B cell (primary cell): ENCODE measurements at regions not wholly inside any gene's neighbourhood (a gene's known extent, or its start where the extent isn't known, plus 50 kb on each side); places are given as distances from the start of the nearest gene placed in this dataset.

Experiments
- ATAC-seq: fragments of 200-7000 bp; cut with Tn5 transposase; one replicate; pipeline ENCODE4 v1.10.0; 2021; ENCODE audit warnings: low read depth, mild to moderate bottlenecking, moderate number of reproducible peaks, moderate library complexity
- CTCF ChIA-PET: fragments of 350-600 bp; sonication (Branson Sonifier 250); formaldehyde crosslinking; loops from one replicate; lab custom pipeline; 2021; ENCODE audit warnings: antibody characterized with exemption, inconsistent platforms; lab: Charles Lee
- POLR2A ChIA-PET: fragments of 350-600 bp; sonication (Branson Sonifier 250); formaldehyde crosslinking; loops from one replicate; lab custom pipeline; 2021; ENCODE audit warnings: antibody characterized with exemption; lab: Charles Lee
- DNase-seq: peaks from one replicate; pipeline ENCODE4 v3.0.0; 2013
- H2AFZ ChIP-seq: 2 replicates; pipeline ENCODE4 v1.6.1; 2012; ENCODE audit warnings: mild to moderate bottlenecking, low read depth, low read length; ENCODE audit not compliant: insufficient read depth, poor library complexity, severe bottlenecking
- H3K27ac ChIP-seq, 2 donors: 1 replicate in 1 of 2; 2 replicates in 1 of 2; pipeline ENCODE4 v1.5.1; 2012 to 2013; ENCODE audit warnings: low read length in 2 of 2, mild to moderate bottlenecking in 2 of 2, moderate library complexity in 1 of 2
- H3K27me3 ChIP-seq, 4 experiments: fragments of 200-600 bp in 1 of 4; sonication (generic) in 1 of 4; replicated peaks in 1 of 4; 1 replicate in 2 of 4; 2 replicates in 2 of 4; pipeline versions ENCODE4 v1.6.1 to v1.7.0; 2013 to 2016; ENCODE audit warnings: low read length in 3 of 4, mild to moderate bottlenecking in 2 of 4, mixed read lengths in 1 of 4, moderate library complexity in 1 of 4; ENCODE audit not compliant: insufficient read depth in 4 of 4, control insufficient read depth in 3 of 4; ENCODE audit errors: control extremely low read depth in 1 of 4
- H3K36me3 ChIP-seq, 2 experiments: replicated peaks in 1 of 2; 1 replicate in 1 of 2; 2 replicates in 1 of 2; pipeline versions ENCODE4 v1.6.1 to v1.7.1; 2013; ENCODE audit warnings: low read length in 1 of 2; ENCODE audit not compliant: insufficient read depth in 2 of 2, control insufficient read depth in 1 of 2; ENCODE audit errors: control extremely low read depth in 1 of 2, extremely low read depth in 1 of 2
- H3K4me1 ChIP-seq, 2 donors: fragments of 200-600 bp in 1 of 2; sonication (generic) in 1 of 2; 1 replicate in 1 of 2; 2 replicates in 1 of 2; pipeline versions ENCODE4 v1.5.1 to v1.6.1; 2013 to 2017; ENCODE audit warnings: low read length in 2 of 2; ENCODE audit not compliant: control insufficient read depth in 2 of 2, insufficient read depth in 2 of 2
- H3K4me2 ChIP-seq: replicated peaks from 2 replicates; pipeline ENCODE3; 2012; ENCODE audit warnings: mild to moderate bottlenecking, low read depth, low read length; ENCODE audit not compliant: poor library complexity, severe bottlenecking
- H3K4me3 ChIP-seq, 5 experiments: fragments of 200-600 bp in 1 of 5; sonication (generic) in 1 of 5; 1 replicate in 3 of 5; 2 replicates in 2 of 5; pipeline versions ENCODE4 v1.5.1 to v1.7.0; 2011 to 2016; ENCODE audit warnings: low read length in 4 of 5, mild to moderate bottlenecking in 4 of 5, low read depth in 2 of 5, control low read depth in 1 of 5, moderate library complexity in 1 of 5; ENCODE audit not compliant: insufficient read depth in 1 of 5; ENCODE audit errors: control extremely low read depth in 1 of 5, extremely low read depth in 1 of 5
- H3K79me2 ChIP-seq: fragments of 200-600 bp; sonication (generic); one replicate; pipeline ENCODE4 v1.6.0; 2016; ENCODE audit warnings: low read length; ENCODE audit not compliant: control insufficient read depth, insufficient read depth
- H3K9ac ChIP-seq: fragments of 200-600 bp; sonication (generic); 2 replicates; pipeline ENCODE4 v1.6.1; 2017; ENCODE audit warnings: mild to moderate bottlenecking, low read length, moderate library complexity
- H3K9me3 ChIP-seq, 3 donors: one replicate each; pipeline versions ENCODE4 v1.6.1 to v1.7.1; 2013; ENCODE audit warnings: low read length in 2 of 3; ENCODE audit not compliant: control insufficient read depth in 2 of 3, insufficient read depth in 1 of 3; ENCODE audit errors: control extremely low read depth in 1 of 3
- H4K20me1 ChIP-seq: 2 replicates; pipeline ENCODE4 v1.6.0; 2012; ENCODE audit warnings: mild to moderate bottlenecking, low read length; ENCODE audit not compliant: insufficient read depth, control insufficient read depth, poor library complexity, severe bottlenecking
- H3K27ac Mint-ChIP-seq: one replicate; pipeline ENCODE4 v1.8.0; 2021; ENCODE audit warnings: mixed read lengths
- H3K27me3 Mint-ChIP-seq: one replicate; pipeline ENCODE4 v1.8.0; 2021; ENCODE audit warnings: mixed read lengths
- H3K4me1 Mint-ChIP-seq: one replicate; pipeline ENCODE4 v1.8.0; 2021; ENCODE audit warnings: mixed read lengths
- H3K4me3 Mint-ChIP-seq: one replicate; pipeline ENCODE4 v1.8.0; 2021; ENCODE audit warnings: mixed read lengths
- H3K9me3 Mint-ChIP-seq: one replicate; pipeline ENCODE4 v1.8.0; 2022; ENCODE audit warnings: mixed read lengths; ENCODE audit not compliant: insufficient read depth
- EZH2 ChIP-seq: IDR thresholded peaks from 2 replicates; pipeline ENCODE4 v1.6.1; 2012; ENCODE audit warnings: borderline replicate concordance, low read depth, mild to moderate bottlenecking, moderate library complexity, low read length; ENCODE audit not compliant: insufficient read depth, poor library complexity, severe bottlenecking
- WGBS: methylation state at CpG from one replicate; pipeline ENCODE4 v1.1.5; 2013; ENCODE audit warnings: missing lambda C conversion rate; ENCODE audit not compliant: insufficient coverage; 5-methylcytosine and 5-hydroxymethylcytosine counted together
- intact Hi-C: fragments of 100-400 bp; cut with micrococcal nuclease; formaldehyde crosslinking; loops from one replicate; pipeline ENCODE4 v1.10.0; 2022
- TF ChIP-seq, protein P1 (sequence below): fragments of 200-600 bp; IDR thresholded peaks from one replicate; pipeline ENCODE4 v1.8.0; 2022; ENCODE audit warnings: antibody characterized with exemption, mild to moderate bottlenecking

DNA sequence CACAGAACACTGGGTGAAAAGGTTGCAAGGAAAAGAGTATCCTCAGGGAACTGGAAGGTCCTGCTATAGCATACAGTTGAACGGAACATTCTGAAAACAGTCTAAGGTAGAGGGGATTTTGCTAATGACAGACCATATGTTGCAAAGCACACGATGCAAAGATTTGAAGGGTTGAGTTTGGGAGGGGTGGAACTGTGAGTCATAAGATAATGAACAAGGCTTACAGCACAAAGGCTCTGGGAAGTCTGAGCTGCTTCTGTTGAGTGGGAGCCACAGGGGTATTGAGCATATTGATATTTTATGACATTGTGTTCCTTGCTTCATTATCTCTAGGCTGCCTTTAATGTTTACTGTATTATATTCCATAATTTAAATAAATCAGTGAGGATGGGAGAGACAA is 104.9 kb downstream of the PLPPR4 start:
- Histone ChIP-seq H3K36me3 (no peaks in the 10 kb centered on the region), H3K4me3 (no peak overlapping the region), H3K79me2 (no peaks in the 10 kb centered on the region), H3K9me3 (no peaks in the 10 kb centered on the region), H3K27me3 (no peaks in the 10 kb centered on the region), H3K9ac (no peak overlapping the region), H3K4me2 (no peak overlapping the region), H4K20me1 (no peaks in the 10 kb centered on the region), H3K27ac (no peak overlapping the region), H2AFZ (no peak overlapping the region), H3K4me1 (no peaks in the 10 kb centered on the region)
- WGBS: 94% methylated on average over 2 of the region's 2 CpGs
- Mint-ChIP-seq H3K27me3 (no peaks in the 10 kb centered on the region), H3K27ac (no peak overlapping the region), H3K4me1 (peaks cover 2% of the 10 kb centered on the region), H3K4me3 (no peak overlapping the region), H3K9me3 (peaks cover 3% of the 10 kb centered on the region)
- ATAC-seq: no peak
- intact Hi-C loops: no loop called here
- ChIA-PET CTCF (no interaction called here), POLR2A (no interaction called here)
- TF ChIP-seq, protein P1, sequence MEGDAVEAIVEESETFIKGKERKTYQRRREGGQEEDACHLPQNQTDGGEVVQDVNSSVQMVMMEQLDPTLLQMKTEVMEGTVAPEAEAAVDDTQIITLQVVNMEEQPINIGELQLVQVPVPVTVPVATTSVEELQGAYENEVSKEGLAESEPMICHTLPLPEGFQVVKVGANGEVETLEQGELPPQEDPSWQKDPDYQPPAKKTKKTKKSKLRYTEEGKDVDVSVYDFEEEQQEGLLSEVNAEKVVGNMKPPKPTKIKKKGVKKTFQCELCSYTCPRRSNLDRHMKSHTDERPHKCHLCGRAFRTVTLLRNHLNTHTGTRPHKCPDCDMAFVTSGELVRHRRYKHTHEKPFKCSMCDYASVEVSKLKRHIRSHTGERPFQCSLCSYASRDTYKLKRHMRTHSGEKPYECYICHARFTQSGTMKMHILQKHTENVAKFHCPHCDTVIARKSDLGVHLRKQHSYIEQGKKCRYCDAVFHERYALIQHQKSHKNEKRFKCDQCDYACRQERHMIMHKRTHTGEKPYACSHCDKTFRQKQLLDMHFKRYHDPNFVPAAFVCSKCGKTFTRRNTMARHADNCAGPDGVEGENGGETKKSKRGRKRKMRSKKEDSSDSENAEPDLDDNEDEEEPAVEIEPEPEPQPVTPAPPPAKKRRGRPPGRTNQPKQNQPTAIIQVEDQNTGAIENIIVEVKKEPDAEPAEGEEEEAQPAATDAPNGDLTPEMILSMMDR: no peak
- no peak for TF ChIP-seq EZH2
- no peak for DNase-seq

DNA sequence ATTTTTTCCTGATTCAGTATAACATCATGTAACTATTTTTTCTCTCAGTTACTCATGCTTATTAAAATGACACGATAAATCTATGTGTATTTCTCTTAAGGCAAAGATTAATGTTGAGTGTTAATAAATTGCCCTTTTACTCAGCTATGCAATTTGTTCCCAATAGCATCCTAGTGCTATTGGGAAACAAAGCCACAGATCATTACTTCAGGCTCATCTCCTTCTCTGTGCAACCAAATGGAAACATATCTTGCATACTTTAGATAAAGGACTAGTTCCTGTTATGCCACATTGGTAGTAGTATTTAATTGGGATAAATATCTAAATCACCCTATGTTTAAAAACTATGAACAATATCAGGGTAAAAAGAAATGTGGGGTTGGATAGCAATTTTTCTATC is 106.2 kb downstream of the PLPPR4 start:
- Histone ChIP-seq H3K4me2 (no peak overlapping the region), H3K27me3 (no peaks in the 10 kb centered on the region), H4K20me1 (no peaks in the 10 kb centered on the region), H3K4me3 (no peak overlapping the region), H3K9ac (no peak overlapping the region), H2AFZ (no peak overlapping the region), H3K27ac (no peak overlapping the region), H3K9me3 (no peaks in the 10 kb centered on the region), H3K36me3 (no peaks in the 10 kb centered on the region), H3K79me2 (no peaks in the 10 kb centered on the region), H3K4me1 (no peaks in the 10 kb centered on the region)
- TF ChIP-seq EZH2: no peak
- TF ChIP-seq, protein P1: no peak
- CTCF ChIA-PET: interaction anchor here (0.7 kb wide), 1 partner anchor 1164 kb away, joined by 4 read pairs; no protein-coding TSS in a partner anchor
- Mint-ChIP-seq H3K27me3 (no peaks in the 10 kb centered on the region), H3K4me1 (peaks cover 2% of the 10 kb centered on the region), H3K4me3 (no peak overlapping the region), H3K9me3 (peaks cover 3% of the 10 kb centered on the region), H3K27ac (no peak overlapping the region)
- intact Hi-C loops: no loop called here
- POLR2A ChIA-PET: no interaction called here
- DNase-seq: no peak
- no CpG with 5 or more reads among the region's 1 CpG for WGBS
- ATAC-seq: no peak
